ENCODE measurements at regions not wholly inside any gene's neighbourhood (a gene's known extent, or its start where the extent isn't known, plus 50 kb on each side); places are given as distances from the start of the nearest gene placed in this dataset.
"Not testable (repeated sequence)": the region's sequence is repeated elsewhere in the genome, so short reads cannot be mapped to it uniquely, and the experiment has no call there.

DNA sequence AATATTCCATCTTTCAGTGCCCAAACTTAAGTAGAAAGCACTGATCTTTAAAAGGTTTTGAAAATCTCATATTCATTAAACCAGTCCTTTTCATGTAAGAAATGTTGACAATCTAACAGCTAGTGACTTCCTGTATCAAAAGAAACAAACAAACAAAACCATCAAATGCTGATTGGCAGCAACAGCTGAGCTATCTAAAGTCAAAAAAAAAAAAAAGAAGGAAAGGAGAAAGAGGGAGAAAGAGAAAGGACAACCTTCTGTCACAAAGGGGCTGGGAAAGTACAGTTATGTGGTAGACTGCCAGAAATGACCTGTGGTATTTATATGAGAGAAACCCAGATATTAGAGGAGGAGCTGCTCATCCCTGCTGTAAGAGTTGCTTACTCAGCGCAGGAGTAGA lies 614.6 kb upstream of the SMIM31 start:
- TF ChIP-seq, protein P1, sequence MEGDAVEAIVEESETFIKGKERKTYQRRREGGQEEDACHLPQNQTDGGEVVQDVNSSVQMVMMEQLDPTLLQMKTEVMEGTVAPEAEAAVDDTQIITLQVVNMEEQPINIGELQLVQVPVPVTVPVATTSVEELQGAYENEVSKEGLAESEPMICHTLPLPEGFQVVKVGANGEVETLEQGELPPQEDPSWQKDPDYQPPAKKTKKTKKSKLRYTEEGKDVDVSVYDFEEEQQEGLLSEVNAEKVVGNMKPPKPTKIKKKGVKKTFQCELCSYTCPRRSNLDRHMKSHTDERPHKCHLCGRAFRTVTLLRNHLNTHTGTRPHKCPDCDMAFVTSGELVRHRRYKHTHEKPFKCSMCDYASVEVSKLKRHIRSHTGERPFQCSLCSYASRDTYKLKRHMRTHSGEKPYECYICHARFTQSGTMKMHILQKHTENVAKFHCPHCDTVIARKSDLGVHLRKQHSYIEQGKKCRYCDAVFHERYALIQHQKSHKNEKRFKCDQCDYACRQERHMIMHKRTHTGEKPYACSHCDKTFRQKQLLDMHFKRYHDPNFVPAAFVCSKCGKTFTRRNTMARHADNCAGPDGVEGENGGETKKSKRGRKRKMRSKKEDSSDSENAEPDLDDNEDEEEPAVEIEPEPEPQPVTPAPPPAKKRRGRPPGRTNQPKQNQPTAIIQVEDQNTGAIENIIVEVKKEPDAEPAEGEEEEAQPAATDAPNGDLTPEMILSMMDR (IDR thresholded peaks at IDR 0.05; ENCODE audit: borderline replicate concordance, insufficient read depth, low read depth, low read length), result no peak
- H3K4me3 ChIP-seq (ENCODE audit: low read depth, low read length), result no peak overlapping the region

DNA sequence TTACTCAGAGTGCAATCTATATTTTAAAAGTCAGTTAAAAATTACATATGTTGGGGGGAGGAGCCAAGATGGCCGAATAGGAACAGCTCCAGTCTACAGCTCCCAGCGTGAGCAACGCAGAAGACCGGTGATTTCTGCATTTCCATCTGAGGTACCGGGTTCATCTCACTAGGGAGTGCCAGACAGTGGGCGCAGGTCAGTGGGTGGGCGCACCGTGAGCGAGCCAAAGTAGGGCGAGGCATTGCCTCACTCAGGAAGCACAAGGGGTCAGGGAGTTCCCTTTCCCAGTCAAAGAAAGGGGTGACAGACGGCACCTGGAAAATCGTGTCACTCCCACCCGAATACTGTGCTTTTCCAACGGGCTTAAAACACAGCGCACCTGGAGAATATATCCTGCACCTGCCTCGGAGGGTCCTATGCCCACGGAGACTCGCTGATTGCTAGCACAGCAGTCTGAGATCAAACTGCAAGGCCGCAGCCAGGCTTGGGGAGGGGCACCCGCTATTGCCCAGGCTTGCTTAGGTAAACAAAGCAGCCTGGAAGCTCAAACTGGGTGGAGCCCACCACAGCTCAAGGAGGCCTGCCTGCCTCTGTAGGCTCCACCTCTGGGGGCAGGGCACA lies 612.1 kb upstream of the SMIM31 start:
- H3K4me3 ChIP-seq (ENCODE audit: low read depth, low read length), result not testable (repeated sequence)

DNA sequence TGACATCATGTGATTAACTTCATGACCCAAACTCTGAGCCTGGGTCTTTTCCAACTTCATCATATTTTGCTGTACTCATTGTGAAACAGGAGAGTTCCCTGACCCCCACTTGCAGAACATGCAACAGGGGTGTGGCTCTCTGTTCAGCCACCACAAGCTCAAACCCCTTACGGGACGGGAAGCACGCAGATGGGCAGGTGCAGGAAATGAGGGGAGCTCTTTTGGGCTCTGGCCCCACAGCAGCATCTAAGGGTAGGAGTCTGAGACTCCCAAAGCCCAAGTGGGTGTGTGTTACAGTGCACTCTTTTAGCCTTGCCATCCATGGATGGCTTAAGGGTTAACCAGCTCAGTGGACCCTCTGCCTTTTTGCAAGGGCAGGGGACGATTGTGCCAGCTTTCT lies 599.5 kb upstream of the SMIM31 start:
- TF ChIP-seq, protein P1 (IDR thresholded peaks at IDR 0.05; ENCODE audit: borderline replicate concordance, insufficient read depth, low read depth, low read length), result no peak

DNA sequence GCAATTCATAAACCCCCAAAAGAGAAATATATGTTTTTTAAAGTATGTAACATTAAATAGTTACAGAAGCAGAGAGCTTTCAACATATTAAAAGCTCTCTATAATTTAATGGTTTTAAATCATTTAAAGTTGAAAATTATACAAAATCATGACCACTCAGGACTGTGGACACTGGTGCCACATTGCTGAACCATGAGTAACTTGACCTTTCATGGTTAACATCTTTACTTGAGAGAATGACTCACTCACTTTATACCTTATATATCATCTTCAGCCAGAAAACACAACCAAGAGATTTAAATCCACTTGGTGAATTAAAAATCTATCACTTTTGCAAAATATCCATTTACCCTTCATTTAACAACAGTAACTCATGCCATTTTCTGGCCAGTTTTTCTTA lies 584.3 kb upstream of the SMIM31 start:
- no peak overlapping the region for H3K4me3 ChIP-seq (ENCODE audit: low read depth, low read length)
- TF ChIP-seq, protein P1 (IDR thresholded peaks at IDR 0.05; ENCODE audit: borderline replicate concordance, insufficient read depth, low read depth, low read length), result no peak

More for the DNA sequence above, 599.5 kb upstream of the SMIM31 start:
- H3K4me3 ChIP-seq (ENCODE audit: low read depth, low read length), result no peak overlapping the region

DNA sequence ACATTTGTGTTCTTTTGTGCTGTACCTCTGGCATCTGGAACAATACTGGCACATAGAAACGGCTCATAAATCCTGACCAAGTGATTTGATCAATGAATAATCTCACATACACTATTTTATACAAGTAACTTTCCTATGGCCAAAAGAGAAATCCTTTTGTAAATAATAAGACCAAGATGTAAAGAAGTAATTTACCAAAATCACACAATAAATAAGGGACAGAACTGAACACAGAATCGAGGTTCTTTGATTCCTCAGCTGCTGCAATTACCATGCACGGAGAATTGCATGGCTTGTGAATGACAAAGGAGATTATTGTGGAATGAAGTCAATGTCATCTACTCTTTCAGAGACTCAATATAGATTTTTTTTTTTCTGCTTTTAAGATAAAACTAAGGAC lies 576.8 kb upstream of the SMIM31 start:
- H3K4me3 ChIP-seq (ENCODE audit: low read depth, low read length), result no peak overlapping the region
- TF ChIP-seq, protein P1 (IDR thresholded peaks at IDR 0.05; ENCODE audit: borderline replicate concordance, insufficient read depth, low read depth, low read length), result no peak

DNA sequence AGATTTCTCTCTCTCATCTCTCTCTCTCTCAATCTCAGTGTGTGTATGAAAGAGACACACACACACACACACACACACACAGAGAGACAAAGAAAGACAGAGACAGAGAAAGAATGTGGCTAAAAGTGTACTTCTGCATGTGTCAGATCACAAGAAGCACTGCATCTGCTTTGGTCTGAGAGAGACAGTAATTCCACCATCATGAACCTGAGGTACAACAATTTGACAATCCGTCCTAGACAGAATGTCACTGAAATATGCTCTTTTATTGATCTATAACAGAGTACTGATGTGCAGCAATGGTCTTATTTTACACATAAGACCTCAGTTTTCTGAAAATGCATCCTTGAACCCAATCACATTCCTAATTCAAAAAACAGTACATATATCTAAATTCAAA lies 576.2 kb upstream of the SMIM31 start:
- H3K4me3 ChIP-seq (ENCODE audit: low read depth, low read length), result no peak overlapping the region

DNA sequence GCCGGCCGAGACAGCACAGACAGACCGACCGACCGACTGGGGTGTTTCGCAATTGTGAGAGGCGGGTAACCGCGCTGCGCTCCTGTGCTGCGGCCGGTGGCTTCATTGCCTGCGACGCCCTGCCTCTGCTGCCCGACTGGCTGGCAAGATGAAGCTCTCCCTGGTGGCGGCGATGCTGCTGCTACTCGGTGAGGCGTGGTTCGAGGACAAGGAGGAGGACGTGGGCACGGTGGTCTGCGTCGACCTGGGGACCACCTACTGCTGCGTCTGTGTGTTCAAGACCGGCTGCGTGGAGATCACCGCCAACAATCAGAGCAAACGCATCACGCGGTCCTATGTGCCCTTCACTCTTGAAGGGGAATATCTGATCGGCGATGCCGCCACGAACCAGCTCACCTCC lies 565.7 kb upstream of the SMIM31 start:
- H3K4me3 ChIP-seq (ENCODE audit: low read depth, low read length), result no peak overlapping the region
- TF ChIP-seq, protein P1 (IDR thresholded peaks at IDR 0.05; ENCODE audit: borderline replicate concordance, insufficient read depth, low read depth, low read length), result no peak

More for the DNA sequence above, 576.2 kb upstream of the SMIM31 start:
- TF ChIP-seq, protein P1 (IDR thresholded peaks at IDR 0.05; ENCODE audit: borderline replicate concordance, insufficient read depth, low read depth, low read length), result no peak
